Forelimb muscle (tissue), 1 donor: ENCODE measurements at regions not wholly inside any gene's neighbourhood (a gene's known extent, or its start where the extent isn't known, plus 50 kb on each side); places are given as distances from the start of the nearest gene placed in this dataset.

Experiments
- DNase-seq: peaks from one replicate; pipeline ENCODE4 v3.0.0-alpha.2; 2013; ENCODE audit warnings: low read depth

DNA sequence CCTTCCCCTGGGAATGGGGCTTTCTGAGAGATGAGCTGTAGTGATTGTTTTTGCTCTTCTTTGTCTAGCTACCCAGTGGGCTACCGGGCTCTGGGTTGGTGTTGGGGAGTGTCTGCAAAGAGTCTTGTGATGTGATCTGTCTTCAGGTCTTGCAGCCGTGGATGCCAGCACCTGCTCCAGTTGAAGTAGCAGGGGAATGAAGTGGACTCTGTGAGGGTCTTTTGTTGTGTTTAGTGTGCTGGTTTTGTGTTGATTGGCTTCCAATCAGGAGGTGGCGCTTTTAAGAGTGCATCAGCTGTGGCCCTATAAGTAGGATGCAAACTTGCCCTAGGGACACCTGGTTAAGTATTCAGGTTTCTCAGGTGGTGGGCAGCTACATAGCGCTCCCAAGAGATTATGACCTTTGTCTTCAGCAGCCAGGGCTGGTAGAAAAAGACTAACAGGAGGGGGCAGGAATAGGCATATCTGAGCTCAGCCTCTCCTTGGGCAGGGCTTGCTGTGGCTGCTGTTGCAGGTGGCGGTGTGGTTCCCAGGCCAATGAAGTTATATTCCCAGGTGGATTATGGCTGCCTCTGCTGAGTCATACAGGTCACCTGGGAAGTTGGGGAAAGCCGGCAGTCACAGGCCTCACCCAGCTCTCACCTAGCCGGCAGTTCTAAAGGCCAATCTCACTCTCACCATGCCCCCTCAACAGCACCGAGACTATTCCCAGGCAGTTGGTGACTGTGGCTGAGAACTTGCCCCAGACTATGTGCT is 315.7 kb upstream of the C11orf87 start:
- DNase-seq, result no peak

DNA sequence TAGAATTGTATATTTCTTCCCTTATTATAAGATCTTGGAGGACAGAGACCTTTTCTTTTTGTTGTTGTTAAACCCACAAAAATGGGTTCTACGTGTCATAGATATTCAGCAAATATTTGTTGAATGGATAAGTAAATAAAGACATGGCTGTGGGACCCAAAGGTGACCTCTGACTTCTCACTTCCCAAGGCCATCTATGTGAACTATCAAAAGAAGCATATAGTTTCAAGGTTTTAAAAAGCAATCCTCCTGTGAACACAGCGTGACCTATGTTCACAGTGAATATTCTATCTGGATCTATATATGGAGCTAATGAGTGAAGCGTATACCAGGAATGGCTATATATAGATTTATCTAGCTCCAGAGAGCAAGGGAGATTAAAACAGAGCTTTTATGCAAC is 312.8 kb upstream of the C11orf87 start:
- DNase-seq, result no peak

DNA sequence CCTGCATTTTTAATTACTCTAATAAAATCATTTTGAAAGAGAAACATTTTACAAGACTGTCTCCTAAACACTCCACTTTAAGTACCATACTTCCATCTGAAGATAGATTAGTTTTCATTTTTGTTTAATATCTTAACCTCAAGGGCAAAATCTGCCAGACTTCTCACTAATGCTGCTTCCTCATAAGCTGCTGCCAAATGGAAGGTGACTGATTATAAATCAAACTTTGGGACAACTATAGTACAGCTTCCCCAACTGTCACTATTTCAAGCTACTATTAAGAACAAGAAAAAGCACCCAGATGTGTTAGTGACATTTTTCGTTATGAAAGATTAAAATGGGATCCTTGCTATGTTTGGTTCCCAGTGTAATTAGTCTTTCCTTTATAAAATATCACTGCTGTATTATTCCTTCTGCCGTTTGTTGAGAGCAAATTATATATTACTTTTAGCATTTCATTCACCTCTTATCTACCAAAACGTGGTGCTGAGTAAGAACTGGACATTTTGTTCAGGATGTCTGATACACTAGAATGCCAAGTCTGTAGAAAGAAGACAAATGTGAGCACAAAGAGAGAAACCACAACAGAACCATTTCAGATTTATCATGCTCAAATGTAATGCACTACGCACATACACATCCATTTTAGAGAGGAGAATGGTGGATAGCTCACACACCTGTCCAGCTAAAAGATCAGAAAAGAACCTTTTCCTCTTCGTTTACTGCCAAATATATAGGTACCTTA is 312.2 kb upstream of the C11orf87 start:
- DNase-seq, result no peak

DNA sequence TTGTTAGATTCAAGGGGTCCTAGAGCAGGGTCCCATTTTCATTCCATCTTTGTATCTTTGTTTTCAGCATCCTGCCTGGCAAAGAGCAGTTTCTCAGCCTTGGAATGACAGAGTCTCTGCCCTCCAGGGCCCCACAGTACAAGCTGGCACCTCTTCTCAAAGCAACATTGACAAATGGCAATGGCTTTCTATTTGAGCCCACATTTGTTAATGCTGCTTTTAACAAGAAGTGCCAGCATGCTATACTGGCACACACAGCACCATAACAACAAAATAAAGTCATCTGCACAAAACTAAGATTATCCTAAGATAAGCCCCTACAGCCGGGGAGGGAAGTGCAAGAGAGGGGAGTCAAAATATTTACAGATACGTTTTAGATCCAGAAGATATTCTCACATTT is 309.7 kb upstream of the C11orf87 start:
- DNase-seq, result no peak

DNA sequence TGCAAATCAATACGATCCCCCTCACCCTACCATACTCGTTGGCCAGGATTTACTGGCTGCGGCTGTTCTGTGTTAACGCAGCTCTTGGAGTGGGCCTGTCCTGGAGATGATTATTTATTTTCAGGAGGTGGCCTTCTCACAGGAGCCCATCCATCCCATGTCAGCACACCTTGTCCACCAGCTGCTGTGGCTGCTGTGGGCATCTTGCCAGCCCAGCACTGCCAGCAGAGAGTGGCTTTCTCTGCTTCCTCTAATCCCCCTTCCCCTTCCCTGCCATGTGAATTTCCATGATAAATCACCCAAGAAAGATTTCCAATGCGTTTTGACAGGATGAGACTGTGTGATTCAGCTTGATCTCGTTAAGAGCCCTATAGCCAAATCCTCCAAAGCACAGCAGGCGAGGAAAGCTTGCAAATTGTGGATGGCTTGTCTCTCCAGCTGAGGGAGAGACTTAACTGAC is 309.1 kb upstream of the C11orf87 start:
- no peak for DNase-seq

DNA sequence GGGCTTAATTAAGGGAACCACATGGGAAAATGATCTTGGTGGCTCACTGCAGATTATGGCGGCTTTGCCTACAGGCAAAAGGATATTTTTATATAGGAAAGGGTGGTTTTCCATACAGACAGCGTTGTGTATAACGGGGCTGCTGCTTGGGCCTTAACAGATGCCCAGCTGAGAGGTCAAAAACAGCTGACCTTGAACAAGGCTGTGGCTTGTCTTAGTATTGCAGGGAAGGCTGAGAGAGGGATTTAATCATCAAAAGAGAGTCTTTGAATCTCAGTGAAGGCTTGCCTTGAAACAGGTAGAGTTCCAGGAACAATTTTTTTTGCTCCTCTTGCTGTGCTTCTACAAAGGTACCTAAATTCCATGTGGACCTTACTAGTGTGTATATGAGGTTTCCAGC is 301.6 kb upstream of the C11orf87 start:
- DNase-seq, result no peak

DNA sequence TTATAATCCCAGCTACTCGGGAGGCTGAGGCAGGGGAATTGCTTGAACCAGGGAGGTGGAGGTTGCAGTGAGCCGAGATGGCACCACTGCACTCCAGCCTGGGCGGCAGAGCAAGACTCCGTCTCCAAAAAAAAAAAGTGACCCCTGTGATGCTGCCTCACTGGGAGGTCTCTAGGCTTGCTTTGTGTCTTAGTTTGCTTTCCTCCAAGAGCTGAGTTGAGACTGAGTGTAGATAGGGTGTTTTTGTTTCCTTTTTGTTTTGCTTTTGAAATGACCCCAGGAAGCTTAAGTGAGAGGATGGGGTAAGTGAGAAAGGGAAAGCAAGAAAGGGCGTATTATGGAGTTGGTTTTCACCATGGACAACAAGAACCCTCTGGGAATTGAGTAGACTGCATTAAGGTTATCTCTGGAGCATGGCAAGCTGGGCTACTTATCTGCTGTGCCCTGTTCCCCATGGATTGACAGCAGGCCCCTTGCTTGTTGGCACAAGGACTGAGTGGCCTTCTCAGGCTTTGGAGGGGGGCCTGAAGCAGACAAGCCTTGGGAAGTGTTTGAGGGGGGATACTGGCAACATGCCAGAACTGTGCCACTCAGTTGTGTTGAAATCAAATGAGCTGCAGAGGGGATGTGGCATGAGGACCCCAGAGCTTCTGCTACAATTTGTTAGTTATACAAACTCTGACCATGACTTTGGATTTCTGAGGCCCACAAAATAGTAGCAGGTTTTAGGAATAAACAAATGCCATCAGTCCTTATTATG is 300.6 kb upstream of the C11orf87 start:
- no peak for DNase-seq

DNA sequence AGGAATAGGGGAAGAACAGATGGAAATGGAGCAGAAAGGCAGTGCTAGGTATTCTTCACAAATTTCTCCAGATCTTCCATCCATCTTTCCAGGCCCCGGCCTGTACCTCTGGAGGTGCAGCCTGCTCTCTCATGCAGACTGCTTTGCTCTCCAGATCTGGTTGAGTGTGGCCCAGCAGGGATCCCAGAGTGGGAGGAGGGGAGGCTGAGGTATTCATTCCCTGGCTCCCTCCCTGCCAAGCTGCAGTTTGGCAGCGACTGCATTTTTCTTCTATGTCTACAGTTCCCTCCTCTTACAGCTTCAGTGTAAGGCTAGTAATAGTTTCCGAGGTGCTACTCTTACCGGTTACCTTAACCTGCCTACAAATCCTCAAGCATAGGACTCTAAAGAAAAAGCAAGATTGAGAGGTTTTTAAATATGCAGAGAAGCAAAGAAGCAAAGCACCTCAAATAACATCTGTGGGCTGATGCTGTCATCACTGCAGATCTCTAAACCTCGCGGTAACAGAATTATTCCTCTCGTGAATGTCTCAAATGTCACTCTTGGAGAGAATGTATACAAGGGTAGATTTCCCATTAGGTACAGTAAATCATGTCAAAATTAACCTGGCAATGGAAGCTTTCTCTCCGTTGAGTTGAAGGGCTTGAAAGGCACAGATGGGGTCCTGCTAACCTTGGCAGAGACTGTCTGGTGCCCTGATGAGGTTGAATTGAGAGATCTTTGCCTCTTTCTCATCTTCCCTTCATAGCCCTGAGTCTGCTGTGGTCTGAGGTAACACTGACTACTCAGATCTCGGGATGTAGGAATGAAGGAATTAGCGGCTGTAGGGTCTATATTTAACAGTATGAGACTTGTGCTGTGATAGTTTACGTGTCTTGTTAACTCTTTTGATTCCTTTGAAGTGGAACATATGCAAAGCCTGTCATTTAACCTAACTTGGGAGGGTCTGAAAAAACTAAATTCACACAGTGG is 297.9 kb upstream of the C11orf87 start:
- no peak for DNase-seq

DNA sequence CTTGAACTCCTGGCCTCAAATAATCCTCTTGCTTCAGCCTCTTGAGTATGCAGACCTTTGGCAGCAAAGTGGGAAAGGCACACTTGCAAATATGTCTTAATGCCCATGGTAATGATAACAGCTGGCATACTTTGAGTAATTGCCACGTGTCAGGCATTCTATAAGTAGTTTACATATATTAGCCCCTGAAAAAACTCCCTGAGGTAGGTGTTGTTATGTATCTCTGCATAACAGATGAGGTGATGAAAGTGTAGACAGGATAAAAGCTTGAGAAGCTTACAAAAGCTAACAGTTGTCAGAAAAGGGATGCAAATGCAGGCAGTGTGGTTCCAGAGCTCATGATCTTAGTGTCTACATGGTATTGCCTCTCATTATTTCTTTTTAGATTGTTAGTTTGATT is 291.1 kb upstream of the C11orf87 start:
- DNase-seq, result no peak

DNA sequence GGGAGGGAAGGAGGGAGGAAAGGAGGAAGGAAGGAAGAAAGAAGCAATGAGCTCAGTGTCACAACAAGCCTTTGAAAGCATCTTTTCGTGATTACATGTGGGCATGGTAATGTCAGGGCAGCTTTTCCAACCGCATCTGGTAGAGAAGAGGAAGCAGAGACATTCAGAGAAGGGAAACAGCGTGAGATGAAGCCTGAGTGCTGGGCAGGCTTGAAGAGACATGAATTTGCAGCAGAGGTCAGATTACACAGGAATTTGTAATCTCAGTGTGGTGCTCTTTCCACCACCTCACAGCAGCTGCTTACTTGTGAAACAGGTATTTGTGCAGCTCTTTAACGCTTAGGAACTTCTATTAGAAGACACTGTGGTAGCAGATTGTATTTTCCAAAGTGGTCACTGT is 289.5 kb upstream of the C11orf87 start:
- DNase-seq, result no peak

DNA sequence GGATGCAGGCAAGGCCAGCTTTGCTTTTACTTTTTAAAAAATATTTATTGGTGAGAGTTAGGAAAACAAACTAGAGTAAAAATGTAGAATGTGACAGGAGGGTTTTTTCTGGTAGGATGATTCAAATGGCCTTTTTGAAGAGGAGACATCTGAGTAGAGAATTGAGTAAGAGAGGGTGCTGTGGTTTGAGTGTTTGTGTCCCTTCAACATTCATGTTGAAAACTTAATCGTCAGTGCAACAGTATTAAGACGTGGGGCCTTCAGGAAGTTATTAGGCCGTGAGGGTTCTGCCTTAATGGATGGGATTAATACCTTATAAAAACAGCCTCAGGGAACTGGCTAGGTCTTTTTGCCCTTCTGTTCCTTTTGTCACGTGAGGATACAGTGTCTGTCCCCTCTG is 288.8 kb upstream of the C11orf87 start:
- no peak for DNase-seq

DNA sequence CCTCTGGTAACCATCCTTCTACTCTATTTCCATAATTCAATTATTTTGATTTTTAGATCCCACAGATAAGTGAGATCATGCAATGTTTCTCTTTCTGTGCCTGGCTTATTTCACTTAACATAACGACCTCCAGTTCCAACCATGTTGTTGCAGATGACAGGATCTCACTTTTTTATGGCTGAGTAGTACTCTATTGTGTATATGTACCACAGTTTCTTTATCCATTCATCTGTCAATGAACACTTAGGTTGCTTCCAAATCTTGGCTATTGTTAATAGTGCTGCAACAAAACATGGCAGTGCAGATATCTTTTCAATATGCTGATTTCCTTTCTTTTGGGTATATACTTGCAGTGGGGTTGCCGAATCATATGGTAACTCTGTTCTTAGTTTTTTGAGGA is 286.4 kb upstream of the C11orf87 start:
- DNase-seq, result no peak

DNA sequence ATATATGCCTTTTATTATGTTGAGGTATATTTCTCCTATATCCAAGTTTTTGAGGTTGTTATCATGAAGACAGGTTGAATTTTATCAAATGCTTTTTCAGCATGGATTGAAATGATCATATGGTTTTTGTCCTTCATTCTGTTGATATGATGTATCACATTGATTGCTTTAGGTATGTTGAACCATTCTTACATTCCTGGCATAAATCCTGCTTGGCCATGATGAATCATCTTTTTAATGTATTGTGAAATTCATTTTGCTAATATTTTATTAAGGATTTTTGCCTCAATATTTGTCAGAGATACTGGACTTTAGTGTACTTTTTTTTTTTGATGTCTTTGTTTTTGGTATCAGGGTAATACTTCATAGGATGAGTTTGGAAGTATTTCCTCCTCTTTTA is 283.8 kb upstream of the C11orf87 start:
- DNase-seq, result no peak

DNA sequence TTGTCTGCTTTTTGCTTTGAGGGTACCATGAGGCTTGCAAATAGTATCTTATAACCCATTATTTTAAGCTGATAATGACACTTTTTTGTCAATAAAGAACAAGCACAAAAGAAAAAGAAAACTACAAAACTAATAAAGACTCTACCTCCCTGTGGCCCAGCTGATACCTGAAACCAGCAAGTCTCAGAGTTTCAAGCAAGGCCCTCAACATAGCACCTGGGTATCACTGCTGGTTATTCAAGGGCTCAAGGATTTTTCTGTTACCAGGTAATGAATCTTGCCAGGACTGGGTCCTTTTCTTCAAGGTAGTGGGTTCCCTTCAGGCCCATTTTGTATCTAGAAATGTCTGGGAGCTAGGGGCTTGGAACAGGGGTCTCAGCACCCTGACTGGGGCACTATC is 281.6 kb upstream of the C11orf87 start:
- DNase-seq, result no peak

DNA sequence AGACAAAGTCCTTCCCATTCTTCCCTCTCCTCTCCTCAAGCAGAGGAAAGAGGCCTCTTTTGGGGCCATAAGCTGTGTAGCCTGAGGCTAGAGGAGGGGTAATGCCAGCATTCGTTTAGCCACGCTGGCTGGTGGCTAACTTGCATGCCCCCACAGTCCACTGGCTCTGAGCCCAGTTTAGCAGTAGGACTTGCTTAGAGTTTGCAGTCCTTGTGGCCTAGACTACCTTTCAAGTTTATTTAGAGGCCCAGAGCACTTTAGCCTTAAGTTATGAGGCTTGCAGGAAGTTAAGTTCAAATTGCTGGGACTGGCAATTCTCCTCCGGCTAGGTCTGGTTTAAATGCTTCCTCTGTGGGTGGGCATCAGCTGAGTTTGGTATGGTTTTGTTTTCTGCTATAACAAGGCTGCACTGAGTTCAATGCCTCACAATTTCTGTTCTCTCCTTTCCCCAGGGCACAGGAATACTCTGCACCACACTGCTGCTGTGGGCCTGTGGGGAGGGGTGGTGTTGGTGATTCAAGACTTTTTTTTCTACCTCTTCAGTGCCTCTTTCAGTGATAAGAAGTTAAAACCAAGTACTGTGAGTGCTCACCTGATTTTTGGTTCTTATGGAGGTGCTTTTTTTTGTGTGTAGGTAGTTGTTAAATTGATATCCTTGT is 281.0 kb upstream of the C11orf87 start:
- no peak for DNase-seq

DNA sequence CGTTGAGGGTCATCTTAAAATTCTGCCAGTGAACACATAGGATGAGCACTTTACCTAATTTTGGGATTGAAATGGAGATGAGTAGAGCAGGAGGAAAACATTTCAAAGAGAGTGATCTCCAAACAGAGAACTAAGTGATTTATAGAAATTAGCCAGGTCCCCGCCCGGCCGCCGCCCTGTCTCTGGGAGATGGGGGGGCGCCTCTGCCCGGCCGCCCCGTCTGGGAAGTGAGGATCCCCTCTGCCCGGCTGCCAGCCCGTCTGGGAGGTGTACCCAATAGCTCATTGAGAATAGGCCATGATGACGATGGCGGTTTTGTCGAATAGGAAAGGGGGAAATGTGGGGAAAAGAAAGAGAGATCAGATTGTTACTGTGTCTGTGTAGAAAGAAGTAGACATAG is 276.7 kb upstream of the C11orf87 start:
- DNase-seq, result no peak

DNA sequence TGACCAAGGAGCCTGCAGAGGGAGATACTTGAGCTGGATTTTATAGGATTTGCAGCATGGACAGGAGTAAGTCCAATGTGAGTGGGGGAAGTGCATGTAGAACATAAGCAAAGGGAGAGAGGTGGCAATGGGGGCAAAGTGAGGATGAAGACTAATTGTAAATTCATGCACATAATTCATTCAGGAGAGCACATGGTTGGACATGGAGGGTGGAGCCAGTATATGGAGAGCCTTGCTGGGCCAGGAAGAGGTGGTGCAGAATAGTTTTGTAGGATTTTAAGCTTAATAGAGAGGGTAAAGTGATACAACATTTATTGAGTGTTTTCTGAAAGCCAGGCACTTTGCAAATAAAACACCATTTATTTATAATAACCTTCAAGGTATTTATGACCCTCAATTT is 274.3 kb upstream of the C11orf87 start:
- no peak for DNase-seq

DNA sequence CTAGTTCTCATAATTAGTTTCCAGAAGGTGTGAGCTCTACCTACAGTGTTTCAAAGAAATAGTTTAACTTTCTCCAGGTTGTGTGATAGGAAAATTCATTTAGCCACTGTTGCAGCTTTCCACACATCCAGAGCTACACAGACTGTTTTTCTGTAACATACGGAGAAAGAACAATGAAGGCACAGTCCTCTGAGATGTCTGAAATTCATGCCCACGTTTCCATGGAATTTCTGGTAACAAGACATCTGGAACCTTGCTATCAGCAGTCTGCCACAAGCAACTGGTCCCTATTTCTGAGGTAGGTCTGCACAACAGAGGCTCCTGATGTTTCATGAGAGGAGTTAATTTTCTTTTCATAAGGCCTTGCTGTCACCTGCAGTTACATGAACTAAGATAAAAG is 273.3 kb upstream of the C11orf87 start:
- DNase-seq, result no peak

DNA sequence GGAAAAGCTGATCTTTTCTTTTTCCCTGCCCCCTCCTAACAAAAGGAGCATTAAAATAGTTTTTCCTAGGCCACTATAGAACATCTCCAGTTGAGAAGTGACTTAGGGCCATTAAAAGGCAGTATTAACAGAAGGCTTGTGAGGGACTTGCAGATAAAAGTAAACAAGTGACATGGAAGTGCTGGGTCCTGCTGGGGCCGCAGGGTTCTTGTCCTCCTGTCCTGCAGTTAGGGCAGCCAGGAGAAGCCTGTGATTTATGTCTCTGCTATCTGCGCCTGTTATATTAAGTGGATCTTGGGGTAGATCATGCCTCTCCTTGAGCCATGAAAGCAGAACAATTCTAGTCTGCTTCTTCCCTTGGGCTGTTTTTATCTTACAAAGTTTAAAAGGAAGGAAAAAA is 271.4 kb upstream of the C11orf87 start:
- DNase-seq, result no peak

DNA sequence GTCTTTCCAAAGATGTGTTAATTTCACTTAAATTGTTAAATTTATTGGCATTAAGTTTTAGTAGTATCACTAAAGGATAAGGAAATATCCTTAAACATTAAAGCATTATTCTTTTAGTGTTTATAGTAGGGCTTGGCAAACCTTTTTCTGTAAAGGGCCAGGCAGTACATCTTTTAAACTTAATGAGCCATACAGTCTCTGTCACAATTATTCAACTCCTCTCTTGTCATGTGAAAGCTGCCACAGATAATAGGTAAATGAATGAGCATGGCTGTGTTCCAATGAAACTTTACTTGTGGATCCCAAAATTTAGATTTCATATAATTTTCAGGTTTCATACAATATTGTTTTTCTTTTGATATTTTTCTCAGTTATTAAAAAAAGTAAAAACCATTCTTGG is 268.2 kb upstream of the C11orf87 start:
- no peak for DNase-seq

DNA sequence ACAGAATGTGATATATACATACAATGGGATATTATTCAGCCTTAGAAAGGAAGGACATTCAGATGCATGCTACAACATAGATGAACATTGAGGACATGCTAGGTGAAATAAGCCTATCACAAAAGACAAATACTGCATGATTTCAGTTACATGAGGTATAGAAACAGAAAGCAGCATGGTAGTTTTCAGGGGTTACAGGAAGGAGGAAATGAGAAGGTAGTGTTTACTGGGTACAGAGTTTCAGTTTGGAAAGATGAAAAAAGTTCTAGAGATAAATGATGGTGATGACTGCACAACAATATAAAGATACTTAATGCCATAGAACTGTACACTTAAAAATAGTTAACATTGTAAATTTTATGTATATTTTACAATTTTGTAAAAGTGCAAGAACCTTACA is 266.7 kb upstream of the C11orf87 start:
- no peak for DNase-seq
